ENCODE measurements at regions not wholly inside any gene's neighbourhood (a gene's known extent, or its start where the extent isn't known, plus 50 kb on each side); places are given as distances from the start of the nearest gene placed in this dataset.

DNA sequence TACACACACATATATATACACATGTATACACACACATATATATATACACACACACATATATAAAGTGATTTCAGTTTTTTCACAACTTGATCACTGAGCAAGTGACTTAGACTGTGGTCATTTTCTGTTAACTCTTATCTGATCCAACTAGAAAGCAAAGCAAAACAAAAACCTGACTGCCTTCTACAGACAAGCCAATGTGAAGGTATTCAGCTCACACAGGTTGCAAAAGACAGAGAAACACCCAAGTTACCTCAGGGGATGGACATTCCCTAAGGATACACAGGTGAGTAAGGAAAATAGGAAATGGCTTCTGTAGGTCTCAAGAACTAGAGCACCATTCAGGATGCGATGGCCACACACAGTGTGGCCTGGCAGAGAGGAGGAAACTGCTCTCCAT is 58.4 kb upstream of the IER3 start:
- TF ChIP-seq RAD51 (IDR thresholded peaks at IDR 0.05): no peak
- no peak for TF ChIP-seq CTCF (IDR thresholded peaks at IDR 0.05 in 2 of 3, conservative IDR thresholded peaks at IDR 0.05 in 1 of 3; ENCODE audit: control insufficient read depth in 2 of 3, extremely low read depth in 1 of 3, insufficient read depth in 1 of 3, low read depth in 3 of 3, low read length in 3 of 3)

Measured in GM12878 (cell line).